ENCODE measurements at regions not wholly inside any gene's neighbourhood (a gene's known extent, or its start where the extent isn't known, plus 50 kb on each side); places are given as distances from the start of the nearest gene placed in this dataset.
A peak's percentile ranks its signal among the peaks of the same experiment; 100 is the strongest.

DNA sequence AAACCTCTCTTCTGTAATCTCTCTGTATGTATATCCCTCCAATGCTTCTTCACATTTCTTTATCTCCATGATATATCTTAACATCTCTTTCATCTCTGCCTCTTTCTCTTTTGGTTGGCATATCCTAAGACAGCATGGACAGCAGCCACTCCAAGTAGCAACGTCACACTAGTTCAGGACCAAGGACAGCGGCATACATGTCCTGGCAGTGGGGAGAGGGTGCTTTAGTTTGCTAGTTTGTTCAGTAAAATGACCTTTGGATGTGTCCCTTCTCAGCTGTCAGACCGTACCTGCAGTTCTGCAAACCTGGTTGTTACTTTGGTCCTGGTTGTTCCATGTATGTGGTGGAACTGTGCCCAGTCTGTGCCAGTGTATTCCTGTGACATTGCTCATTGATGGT is 225.6 kb upstream of the ROPN1 start (continued):
- TF ChIP-seq ZNF83 (CRISPR knock-in tag; IDR thresholded peaks at IDR 0.05; ENCODE audit: borderline replicate concordance) (peak; percentile 75; the same call in 1 of the 2 replicates), ZNF605 (CRISPR knock-in tag; IDR thresholded peaks at IDR 0.05) (peak; percentile 92), HES4 (CRISPR knock-in tag; IDR thresholded peaks at IDR 0.05; ENCODE audit: borderline replicate concordance) (peak; percentile 68; the same call in 1 of the 2 replicates), RBAK (CRISPR knock-in tag; IDR thresholded peaks at IDR 0.05) (0 out of 2 replicates have a peak, but pooled peaks have one; percentile 22), ZNF160 (CRISPR knock-in tag; IDR thresholded peaks at IDR 0.05) (peak; percentile 81; the same call in 1 of the 2 replicates), CAMTA2 (CRISPR knock-in tag; IDR thresholded peaks at IDR 0.05; ENCODE audit: borderline replicate concordance) (no peak; the same call in 1 of the 2 replicates), RCOR2 (CRISPR knock-in tag; IDR thresholded peaks at IDR 0.05) (no peak), HNF4A (CRISPR knock-in tag; IDR thresholded peaks at IDR 0.05) (peak; percentile 86), TARDBP (CRISPR knock-in tag; IDR thresholded peaks at IDR 0.05) (no peak), ZNF747 (CRISPR knock-in tag; IDR thresholded peaks at IDR 0.05; ENCODE audit: borderline replicate concordance) (no peak), MATR3 (CRISPR knock-in tag; IDR thresholded peaks at IDR 0.05) (no peak), NBN (conservative IDR thresholded peaks at IDR 0.05) (no peak), AGO1 (IDR thresholded peaks at IDR 0.05; ENCODE audit: low read depth, low read length, poor library complexity, severe bottlenecking) (no peak), NFYB (CRISPR knock-in tag; IDR thresholded peaks at IDR 0.05) (no peak)
- TF ChIP-seq, protein P1, sequence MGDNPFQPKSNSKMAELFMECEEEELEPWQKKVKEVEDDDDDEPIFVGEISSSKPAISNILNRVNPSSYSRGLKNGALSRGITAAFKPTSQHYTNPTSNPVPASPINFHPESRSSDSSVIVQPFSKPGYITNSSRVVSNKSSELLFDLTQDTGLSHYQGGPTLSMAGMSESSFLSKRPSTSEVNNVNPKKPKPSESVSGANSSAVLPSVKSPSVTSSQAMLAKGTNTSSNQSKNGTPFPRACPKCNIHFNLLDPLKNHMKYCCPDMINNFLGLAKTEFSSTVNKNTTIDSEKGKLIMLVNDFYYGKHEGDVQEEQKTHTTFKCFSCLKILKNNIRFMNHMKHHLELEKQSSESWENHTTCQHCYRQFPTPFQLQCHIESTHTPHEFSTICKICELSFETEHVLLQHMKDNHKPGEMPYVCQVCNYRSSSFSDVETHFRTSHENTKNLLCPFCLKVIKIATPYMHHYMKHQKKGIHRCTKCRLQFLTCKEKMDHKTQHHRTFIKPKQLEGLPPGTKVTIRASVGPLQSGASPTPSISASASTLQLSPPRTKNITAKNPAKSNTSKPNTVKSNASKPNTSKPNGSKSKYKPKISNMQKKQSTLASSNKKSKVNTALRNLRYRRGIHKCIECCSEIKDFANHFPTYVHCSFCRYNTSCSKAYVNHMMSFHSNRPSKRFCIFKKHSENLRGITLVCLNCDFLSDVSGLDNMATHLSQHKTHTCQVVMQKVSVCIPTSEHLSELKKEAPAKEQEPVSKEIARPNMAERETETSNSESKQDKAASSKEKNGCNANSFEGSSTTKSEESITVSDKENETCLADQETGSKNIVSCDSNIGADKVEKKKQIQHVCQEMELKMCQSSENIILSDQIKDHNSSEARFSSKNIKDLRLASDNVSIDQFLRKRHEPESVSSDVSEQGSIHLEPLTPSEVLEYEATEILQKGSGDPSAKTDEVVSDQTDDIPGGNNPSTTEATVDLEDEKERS (CRISPR knock-in tag; IDR thresholded peaks at IDR 0.05), result peak; percentile 80; the same call in 1 of the 2 replicates
- TF ChIP-seq, protein P2, sequence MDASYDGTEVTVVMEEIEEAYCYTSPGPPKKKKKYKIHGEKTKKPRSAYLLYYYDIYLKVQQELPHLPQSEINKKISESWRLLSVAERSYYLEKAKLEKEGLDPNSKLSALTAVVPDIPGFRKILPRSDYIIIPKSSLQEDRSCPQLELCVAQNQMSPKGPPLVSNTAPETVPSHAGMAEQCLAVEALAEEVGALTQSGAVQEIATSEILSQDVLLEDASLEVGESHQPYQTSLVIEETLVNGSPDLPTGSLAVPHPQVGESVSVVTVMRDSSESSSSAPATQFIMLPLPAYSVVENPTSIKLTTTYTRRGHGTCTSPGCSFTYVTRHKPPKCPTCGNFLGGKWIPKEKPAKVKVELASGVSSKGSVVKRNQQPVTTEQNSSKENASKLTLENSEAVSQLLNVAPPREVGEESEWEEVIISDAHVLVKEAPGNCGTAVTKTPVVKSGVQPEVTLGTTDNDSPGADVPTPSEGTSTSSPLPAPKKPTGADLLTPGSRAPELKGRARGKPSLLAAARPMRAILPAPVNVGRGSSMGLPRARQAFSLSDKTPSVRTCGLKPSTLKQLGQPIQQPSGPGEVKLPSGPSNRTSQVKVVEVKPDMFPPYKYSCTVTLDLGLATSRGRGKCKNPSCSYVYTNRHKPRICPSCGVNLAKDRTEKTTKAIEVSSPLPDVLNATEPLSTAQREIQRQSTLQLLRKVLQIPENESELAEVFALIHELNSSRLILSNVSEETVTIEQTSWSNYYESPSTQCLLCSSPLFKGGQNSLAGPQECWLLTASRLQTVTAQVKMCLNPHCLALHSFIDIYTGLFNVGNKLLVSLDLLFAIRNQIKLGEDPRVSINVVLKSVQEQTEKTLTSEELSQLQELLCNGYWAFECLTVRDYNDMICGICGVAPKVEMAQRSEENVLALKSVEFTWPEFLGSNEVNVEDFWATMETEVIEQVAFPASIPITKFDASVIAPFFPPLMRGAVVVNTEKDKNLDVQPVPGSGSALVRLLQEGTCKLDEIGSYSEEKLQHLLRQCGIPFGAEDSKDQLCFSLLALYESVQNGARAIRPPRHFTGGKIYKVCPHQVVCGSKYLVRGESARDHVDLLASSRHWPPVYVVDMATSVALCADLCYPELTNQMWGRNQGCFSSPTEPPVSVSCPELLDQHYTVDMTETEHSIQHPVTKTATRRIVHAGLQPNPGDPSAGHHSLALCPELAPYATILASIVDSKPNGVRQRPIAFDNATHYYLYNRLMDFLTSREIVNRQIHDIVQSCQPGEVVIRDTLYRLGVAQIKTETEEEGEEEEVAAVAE (CRISPR knock-in tag; IDR thresholded peaks at IDR 0.05; ENCODE audit: borderline replicate concordance), result peak; percentile 92
- TF ChIP-seq, protein P3, sequence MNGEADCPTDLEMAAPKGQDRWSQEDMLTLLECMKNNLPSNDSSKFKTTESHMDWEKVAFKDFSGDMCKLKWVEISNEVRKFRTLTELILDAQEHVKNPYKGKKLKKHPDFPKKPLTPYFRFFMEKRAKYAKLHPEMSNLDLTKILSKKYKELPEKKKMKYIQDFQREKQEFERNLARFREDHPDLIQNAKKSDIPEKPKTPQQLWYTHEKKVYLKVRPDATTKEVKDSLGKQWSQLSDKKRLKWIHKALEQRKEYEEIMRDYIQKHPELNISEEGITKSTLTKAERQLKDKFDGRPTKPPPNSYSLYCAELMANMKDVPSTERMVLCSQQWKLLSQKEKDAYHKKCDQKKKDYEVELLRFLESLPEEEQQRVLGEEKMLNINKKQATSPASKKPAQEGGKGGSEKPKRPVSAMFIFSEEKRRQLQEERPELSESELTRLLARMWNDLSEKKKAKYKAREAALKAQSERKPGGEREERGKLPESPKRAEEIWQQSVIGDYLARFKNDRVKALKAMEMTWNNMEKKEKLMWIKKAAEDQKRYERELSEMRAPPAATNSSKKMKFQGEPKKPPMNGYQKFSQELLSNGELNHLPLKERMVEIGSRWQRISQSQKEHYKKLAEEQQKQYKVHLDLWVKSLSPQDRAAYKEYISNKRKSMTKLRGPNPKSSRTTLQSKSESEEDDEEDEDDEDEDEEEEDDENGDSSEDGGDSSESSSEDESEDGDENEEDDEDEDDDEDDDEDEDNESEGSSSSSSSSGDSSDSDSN (CRISPR knock-in tag; IDR thresholded peaks at IDR 0.05), result no peak
- TF ChIP-seq, protein P4, sequence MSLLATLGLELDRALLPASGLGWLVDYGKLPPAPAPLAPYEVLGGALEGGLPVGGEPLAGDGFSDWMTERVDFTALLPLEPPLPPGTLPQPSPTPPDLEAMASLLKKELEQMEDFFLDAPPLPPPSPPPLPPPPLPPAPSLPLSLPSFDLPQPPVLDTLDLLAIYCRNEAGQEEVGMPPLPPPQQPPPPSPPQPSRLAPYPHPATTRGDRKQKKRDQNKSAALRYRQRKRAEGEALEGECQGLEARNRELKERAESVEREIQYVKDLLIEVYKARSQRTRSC (CRISPR knock-in tag; IDR thresholded peaks at IDR 0.05; ENCODE audit: low read depth), result 0 out of 2 replicates have a peak, but pooled peaks have one; percentile 73
- TF ChIP-seq, protein P5, sequence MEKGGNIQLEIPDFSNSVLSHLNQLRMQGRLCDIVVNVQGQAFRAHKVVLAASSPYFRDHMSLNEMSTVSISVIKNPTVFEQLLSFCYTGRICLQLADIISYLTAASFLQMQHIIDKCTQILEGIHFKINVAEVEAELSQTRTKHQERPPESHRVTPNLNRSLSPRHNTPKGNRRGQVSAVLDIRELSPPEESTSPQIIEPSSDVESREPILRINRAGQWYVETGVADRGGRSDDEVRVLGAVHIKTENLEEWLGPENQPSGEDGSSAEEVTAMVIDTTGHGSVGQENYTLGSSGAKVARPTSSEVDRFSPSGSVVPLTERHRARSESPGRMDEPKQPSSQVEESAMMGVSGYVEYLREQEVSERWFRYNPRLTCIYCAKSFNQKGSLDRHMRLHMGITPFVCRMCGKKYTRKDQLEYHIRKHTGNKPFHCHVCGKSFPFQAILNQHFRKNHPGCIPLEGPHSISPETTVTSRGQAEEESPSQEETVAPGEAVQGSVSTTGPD (CRISPR knock-in tag; IDR thresholded peaks at IDR 0.05), result no peak

Measured in HepG2 (cell line).